OCI-LY3 (cell line): ENCODE measurements at regions not wholly inside any gene's neighbourhood (a gene's known extent, or its start where the extent isn't known, plus 50 kb on each side); places are given as distances from the start of the nearest gene placed in this dataset.

ENCODE experiments used
- H2AFZ ChIP-seq: fragments of 200-600, 300-600 bp; shearing (Covaris generic); 2 replicates; pipeline ENCODE4 v1.6.0; 2014; ENCODE audit warnings: antibody characterized with exemption, low read depth, low read length
- H3K27ac ChIP-seq: fragments of 200-600, 300-600 bp; sonication (generic); 2 replicates; pipeline ENCODE4 v1.5.1; 2014; ENCODE audit warnings: mild to moderate bottlenecking, low read length, moderate library complexity, mixed read lengths
- H3K27me3 ChIP-seq: fragments of 200-600, 300-600 bp; sonication (generic); 2 replicates; pipeline ENCODE4 v1.6.1; 2014; ENCODE audit warnings: low read depth, low read length, mixed read lengths
- H3K36me3 ChIP-seq: fragments of 200-600, 300-600 bp; sonication (generic); replicated peaks from 2 replicates; pipeline ENCODE3; 2014; ENCODE audit warnings: low read depth, low read length, mixed read lengths
- H3K4me1 ChIP-seq: fragments of 300-600, 200-600 bp; sonication (generic); 2 replicates; pipeline ENCODE4 v1.6.1; 2014; ENCODE audit warnings: low read length, mixed read lengths
- H3K4me2 ChIP-seq: fragments of 200-600, 300-600 bp; sonication (generic); 2 replicates; pipeline ENCODE4 v1.6.1; 2014; ENCODE audit warnings: low read length, mixed read lengths
- H3K4me3 ChIP-seq: fragments of 300-600, 200-600 bp; sonication (generic); 2 replicates; pipeline ENCODE4 v1.5.1; 2014; ENCODE audit warnings: antibody characterized with exemption, mild to moderate bottlenecking, low read length, moderate library complexity
- H3K79me2 ChIP-seq: fragments of 300-600, 200-600 bp; shearing (Covaris generic); 2 replicates; pipeline ENCODE4 v1.6.1; 2014; ENCODE audit warnings: mild to moderate bottlenecking, low read length, mixed read lengths
- H3K9ac ChIP-seq: fragments of 300-600, 200-600 bp; shearing (Covaris generic); 2 replicates; pipeline ENCODE4 v1.6.0; 2014; ENCODE audit warnings: mild to moderate bottlenecking, low read length, moderate library complexity
- H3K9me3 ChIP-seq: fragments of 200-600, 300-600 bp; shearing (Covaris generic); 2 replicates; pipeline ENCODE4 v1.6.1; 2014; ENCODE audit warnings: low read length, mixed read lengths; ENCODE audit not compliant: insufficient read depth
- H4K20me1 ChIP-seq: fragments of 200-600, 300-600 bp; sonication (generic); 2 replicates; pipeline ENCODE4 v1.6.1; 2016; ENCODE audit warnings: low read length, mixed read lengths; ENCODE audit not compliant: insufficient read depth
- CTCF ChIP-seq: fragments of 200-600, 300-600 bp; sonication (generic); IDR thresholded peaks from 2 replicates; pipeline ENCODE4 v1.5.1; 2014; ENCODE audit warnings: antibody characterized with exemption, low read length, low read depth
- EZH2phosphoT487 ChIP-seq: fragments of 200-600 bp; shearing (Covaris generic); IDR thresholded peaks from 2 replicates; pipeline ENCODE4 v1.6.1; 2018; ENCODE audit warnings: antibody characterized with exemption, mixed run types, low read depth

DNA sequence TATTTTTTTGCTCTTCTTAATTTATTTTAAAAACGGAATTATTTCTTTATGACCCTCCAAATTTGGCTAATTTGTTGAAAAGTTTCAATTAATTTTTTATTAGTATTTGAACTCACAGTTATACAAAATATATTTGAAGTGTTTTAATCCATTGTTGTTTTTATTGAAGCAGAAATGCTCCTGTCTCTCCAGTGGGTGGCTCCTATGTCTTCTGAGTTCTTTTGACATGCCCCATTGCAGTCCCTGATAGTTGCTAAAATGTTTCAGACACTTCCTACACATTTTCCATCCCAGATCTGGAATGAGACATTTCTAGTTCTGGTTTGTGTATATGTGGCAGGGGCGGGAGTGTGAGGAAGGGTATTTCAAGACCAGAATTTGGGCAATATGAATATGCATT, 579.4 kb upstream of the PRR20A start:
- Histone ChIP-seq H3K27ac (no peak overlapping the region), H3K9me3 (no peaks in the 10 kb centered on the region), H3K4me2 (no peak overlapping the region), H3K4me1 (no peaks in the 10 kb centered on the region), H4K20me1 (no peaks in the 10 kb centered on the region), H2AFZ (no peak overlapping the region), H3K9ac (no peak overlapping the region), H3K79me2 (no peaks in the 10 kb centered on the region), H3K36me3 (no peaks in the 10 kb centered on the region), H3K4me3 (no peak overlapping the region), H3K27me3 (no peaks in the 10 kb centered on the region)
- TF ChIP-seq EZH2phosphoT487 (no peak), CTCF (peak; percentile 49)

DNA sequence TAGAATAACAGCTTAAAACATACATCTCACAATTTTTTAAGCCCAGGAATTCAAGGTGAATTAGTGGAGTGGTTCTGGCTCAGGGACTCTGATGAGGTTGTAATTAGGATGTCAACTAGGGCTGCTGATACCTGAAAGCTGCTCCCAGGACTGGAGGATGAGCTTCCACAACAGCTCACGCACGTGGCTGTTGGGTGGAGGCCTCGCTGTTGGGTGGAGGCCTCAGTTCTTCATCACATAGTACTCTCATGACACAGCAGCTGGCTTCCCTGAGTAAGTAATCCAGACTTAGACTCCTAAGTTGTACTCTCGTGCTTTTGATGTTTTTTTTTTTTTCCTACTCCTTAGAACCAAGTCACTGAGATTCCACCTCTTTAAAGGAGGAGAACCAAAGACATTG, 577.1 kb upstream of the PRR20A start:
- H3K27ac ChIP-seq = no peak overlapping the region
- H3K4me2 ChIP-seq = no peak overlapping the region
- no peak overlapping the region for H2AFZ ChIP-seq
- H4K20me1 ChIP-seq = no peaks in the 10 kb centered on the region
- no peaks in the 10 kb centered on the region for H3K9me3 ChIP-seq
- H3K36me3 ChIP-seq = no peaks in the 10 kb centered on the region
- no peak for TF ChIP-seq EZH2phosphoT487
- no peak for TF ChIP-seq CTCF
- H3K4me1 ChIP-seq = no peaks in the 10 kb centered on the region
- no peak overlapping the region for H3K9ac ChIP-seq
- no peaks in the 10 kb centered on the region for H3K27me3 ChIP-seq
- no peak overlapping the region for H3K4me3 ChIP-seq
- H3K79me2 ChIP-seq = no peaks in the 10 kb centered on the region

DNA sequence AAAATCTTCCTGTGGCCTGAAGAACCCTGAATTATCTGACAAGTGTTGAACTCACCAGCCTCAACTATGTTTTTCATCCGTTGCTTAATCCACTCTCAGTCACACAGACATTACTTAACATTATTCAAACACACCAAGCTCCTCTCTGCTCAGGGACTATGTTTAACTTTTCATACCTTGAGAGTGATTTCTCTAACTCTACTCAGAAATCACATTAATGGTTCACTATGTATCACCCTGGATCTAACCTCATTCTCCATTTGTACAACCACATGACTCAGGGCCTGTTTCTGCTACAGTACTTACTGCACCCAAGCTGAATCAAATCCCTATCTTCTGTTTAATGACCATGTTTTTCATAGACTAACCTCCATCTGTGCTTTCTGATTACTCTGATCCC, 553.7 kb upstream of the PRR20A start:
- Histone ChIP-seq H3K27ac (no peak overlapping the region), H2AFZ (0 out of 2 replicates have a peak overlapping the region, but pooled peaks have one; percentile 6), H3K4me2 (no peak overlapping the region), H3K9me3 (no peaks in the 10 kb centered on the region), H3K4me1 (no peaks in the 10 kb centered on the region), H3K9ac (no peak overlapping the region), H3K27me3 (no peaks in the 10 kb centered on the region), H4K20me1 (no peaks in the 10 kb centered on the region), H3K36me3 (no peaks in the 10 kb centered on the region), H3K79me2 (no peaks in the 10 kb centered on the region), H3K4me3 (no peak overlapping the region)
- TF ChIP-seq EZH2phosphoT487 = no peak
- TF ChIP-seq CTCF = no peak

- H3K4me2 ChIP-seq = no peak overlapping the region
- H3K79me2 ChIP-seq = no peaks in the 10 kb centered on the region
- TF ChIP-seq CTCF (no peak), EZH2phosphoT487 (no peak)
- H4K20me1 ChIP-seq = no peaks in the 10 kb centered on the region
- no peak overlapping the region for H3K4me3 ChIP-seq
- H3K27me3 ChIP-seq = no peaks in the 10 kb centered on the region
- H3K9me3 ChIP-seq = no peaks in the 10 kb centered on the region
- H3K27ac ChIP-seq = no peak overlapping the region
- no peak overlapping the region for H3K9ac ChIP-seq
- H2AFZ ChIP-seq = no peak overlapping the region
- no peaks in the 10 kb centered on the region for H3K4me1 ChIP-seq
- no peaks in the 10 kb centered on the region for H3K36me3 ChIP-seq
Observed at GRCh38 chr13:56615572-56615971, 525.1 kb upstream of the PRR20A start.
